ENCODE measurements at regions not wholly inside any gene's neighbourhood (a gene's known extent, or its start where the extent isn't known, plus 50 kb on each side); places are given as distances from the start of the nearest gene placed in this dataset.
A peak's percentile ranks its signal among the peaks of the same experiment; 100 is the strongest.

- no peak overlapping the region for H3K27ac ChIP-seq (ENCODE audit: low read depth in 1 of 3, low read length in 2 of 3)
- WGBS, 3 donors = 39 to 53% (median 42%) methylated on average over 3 of the region's 3 CpGs
- FAIRE-seq (no peak), DNase-seq (no peak)
- H3K27me3 ChIP-seq (ENCODE audit: control insufficient read depth in 3 of 3, insufficient read depth in 3 of 3, low read length in 3 of 3) = no peaks in the 10 kb centered on the region
- no peaks in the 10 kb centered on the region for H3K36me3 ChIP-seq (ENCODE audit: control insufficient read depth in 3 of 3, insufficient read depth in 2 of 3, low read depth in 1 of 3, low read length in 3 of 3)
- H3K9me3 ChIP-seq (ENCODE audit: control insufficient read depth in 2 of 2, insufficient read depth in 1 of 2, low read depth in 1 of 2, low read length in 1 of 2) = no peaks in the 10 kb centered on the region
- H3K4me1 ChIP-seq (ENCODE audit: control insufficient read depth in 3 of 3, insufficient read depth in 2 of 3, low read depth in 1 of 3, low read length in 2 of 3) = no peaks in the 10 kb centered on the region
- no peak overlapping the region for H3K4me3 ChIP-seq (ENCODE audit: low read depth in 1 of 3, low read length in 3 of 3)
These were observed 412.7 kb downstream of the LMO7 start for GRCh38 chr13:76048675-76049375.

GRCh38 chr13:76048131-76048530, 412.0 kb downstream of the LMO7 start:
- no peaks in the 10 kb centered on the region for H3K9me3 ChIP-seq (ENCODE audit: control insufficient read depth in 2 of 2, insufficient read depth in 1 of 2, low read depth in 1 of 2, low read length in 1 of 2)
- no peaks in the 10 kb centered on the region for H3K27me3 ChIP-seq (ENCODE audit: control insufficient read depth in 3 of 3, insufficient read depth in 3 of 3, low read length in 3 of 3)
- no peaks in the 10 kb centered on the region for H3K4me1 ChIP-seq (ENCODE audit: control insufficient read depth in 3 of 3, insufficient read depth in 2 of 3, low read depth in 1 of 3, low read length in 2 of 3)
- no peak overlapping the region for H3K27ac ChIP-seq (ENCODE audit: low read depth in 1 of 3, low read length in 2 of 3)
- DNase-seq (no peak), FAIRE-seq (no peak)
- 88 to 94% (median 89%) methylated on average over 3 of the region's 3 CpGs for WGBS, 3 donors
- no peaks in the 10 kb centered on the region for H3K36me3 ChIP-seq (ENCODE audit: control insufficient read depth in 3 of 3, insufficient read depth in 2 of 3, low read depth in 1 of 3, low read length in 3 of 3)
- no peak overlapping the region for H3K4me3 ChIP-seq (ENCODE audit: low read depth in 1 of 3, low read length in 3 of 3)

DNA sequence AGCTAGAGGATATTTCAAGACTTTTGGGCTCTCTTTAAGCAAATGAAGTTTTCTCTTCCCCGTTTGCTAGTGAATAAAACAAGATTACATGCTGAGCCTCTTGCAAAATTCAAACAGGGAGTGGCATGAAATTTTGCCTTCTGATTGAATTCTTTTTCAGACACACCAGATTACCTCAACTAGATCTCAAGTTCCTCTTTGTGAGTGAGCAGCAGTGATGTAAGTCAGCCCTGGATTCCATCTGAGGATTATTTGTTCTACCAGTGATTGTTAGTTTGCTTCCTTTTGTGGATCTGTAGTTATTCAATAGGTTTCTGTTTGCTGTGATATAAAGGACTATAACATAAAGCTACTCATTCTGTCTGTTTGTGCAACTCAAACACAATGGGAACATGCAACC, 407.7 kb downstream of the LMO7 start:
- no peak overlapping the region for H3K27ac ChIP-seq (ENCODE audit: low read depth in 1 of 3, low read length in 2 of 3)
- no peak overlapping the region for H3K4me3 ChIP-seq (ENCODE audit: low read depth in 1 of 3, low read length in 3 of 3)
- WGBS, 3 donors = 41 to 62% (median 58%) methylated on average over 1 of the region's 1 CpG
- no peaks in the 10 kb centered on the region for H3K9me3 ChIP-seq (ENCODE audit: control insufficient read depth in 2 of 2, insufficient read depth in 1 of 2, low read depth in 1 of 2, low read length in 1 of 2)
- FAIRE-seq (no peak), DNase-seq (no peak)
- H3K27me3 ChIP-seq (ENCODE audit: control insufficient read depth in 3 of 3, insufficient read depth in 3 of 3, low read length in 3 of 3) = no peaks in the 10 kb centered on the region
- no peaks in the 10 kb centered on the region for H3K4me1 ChIP-seq (ENCODE audit: control insufficient read depth in 3 of 3, insufficient read depth in 2 of 3, low read depth in 1 of 3, low read length in 2 of 3)
- no peaks in the 10 kb centered on the region for H3K36me3 ChIP-seq (ENCODE audit: control insufficient read depth in 3 of 3, insufficient read depth in 2 of 3, low read depth in 1 of 3, low read length in 3 of 3)

DNA sequence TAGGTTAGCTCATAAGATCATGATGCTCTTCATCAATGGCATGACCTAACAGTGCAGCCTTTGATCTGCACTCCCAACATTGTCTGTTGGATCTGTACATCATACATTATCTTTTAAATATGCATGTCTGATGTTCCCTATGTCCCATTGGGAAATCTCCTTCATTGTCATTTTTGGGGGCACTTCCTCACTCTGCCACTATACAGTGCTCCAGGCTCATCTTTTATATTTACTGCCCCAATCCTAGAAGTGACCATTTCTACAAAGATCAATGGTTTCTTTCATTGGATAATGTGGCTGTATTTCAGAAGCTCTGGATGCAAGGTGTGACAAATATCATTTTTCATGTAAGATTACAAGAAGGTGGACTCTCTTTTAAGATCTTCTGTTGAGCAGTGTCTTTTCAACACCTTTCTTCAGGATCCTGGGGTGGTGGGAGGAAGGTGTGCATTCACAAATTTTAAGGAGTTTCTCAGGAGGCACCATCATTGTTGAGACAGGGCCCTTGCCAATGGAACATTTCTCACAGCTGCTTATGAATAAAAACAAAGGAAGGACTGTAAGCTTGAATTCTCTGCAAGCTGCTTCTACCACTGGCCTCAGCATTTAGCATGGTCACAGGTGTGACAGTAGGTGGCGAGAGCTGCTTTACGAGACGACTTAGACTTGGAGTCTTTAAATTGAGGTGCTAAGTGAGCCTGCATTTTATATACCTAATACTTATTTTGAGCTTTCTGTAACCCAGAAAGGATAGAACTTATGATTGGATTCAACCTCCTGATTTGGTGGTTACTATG, 403.0 kb downstream of the LMO7 start:
- H3K4me3 ChIP-seq (ENCODE audit: low read depth in 1 of 3, low read length in 3 of 3) = no peak overlapping the region
- H3K36me3 ChIP-seq (ENCODE audit: control insufficient read depth in 3 of 3, insufficient read depth in 2 of 3, low read depth in 1 of 3, low read length in 3 of 3) = no peaks in the 10 kb centered on the region
- no peak for FAIRE-seq
- DNase-seq = no peak
- H3K9me3 ChIP-seq (ENCODE audit: control insufficient read depth in 2 of 2, insufficient read depth in 1 of 2, low read depth in 1 of 2, low read length in 1 of 2) = no peaks in the 10 kb centered on the region
- no peaks in the 10 kb centered on the region for H3K4me1 ChIP-seq (ENCODE audit: control insufficient read depth in 3 of 3, insufficient read depth in 2 of 3, low read depth in 1 of 3, low read length in 2 of 3)
- 79 to 85% (median 85%) methylated on average over 3 of the region's 3 CpGs for WGBS, 3 donors
- H3K27ac ChIP-seq (ENCODE audit: low read depth in 1 of 3, low read length in 2 of 3) = no peak overlapping the region
- H3K27me3 ChIP-seq (ENCODE audit: control insufficient read depth in 3 of 3, insufficient read depth in 3 of 3, low read length in 3 of 3) = no peaks in the 10 kb centered on the region

DNA sequence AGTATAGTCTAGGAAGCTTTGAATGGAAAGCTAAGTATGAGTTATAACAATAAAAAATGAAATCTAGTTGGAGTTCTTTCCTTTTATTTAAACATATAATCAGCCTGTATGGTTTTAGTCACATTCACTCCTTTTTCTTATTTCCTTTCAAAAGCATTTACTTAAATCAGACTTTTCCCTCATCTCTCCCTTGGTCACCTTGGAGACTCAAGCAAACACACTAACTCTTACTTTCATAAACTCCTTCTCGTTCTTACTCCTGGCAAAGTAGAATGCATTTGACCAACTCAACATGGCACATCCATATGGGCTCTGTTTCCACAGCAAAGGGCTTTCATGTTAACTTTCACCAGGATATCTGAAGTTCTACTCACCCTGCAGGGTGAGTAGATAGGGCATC, 400.0 kb downstream of the LMO7 start:
- no peaks in the 10 kb centered on the region for H3K27me3 ChIP-seq (ENCODE audit: control insufficient read depth in 3 of 3, insufficient read depth in 3 of 3, low read length in 3 of 3)
- H3K4me1 ChIP-seq (ENCODE audit: control insufficient read depth in 3 of 3, insufficient read depth in 2 of 3, low read depth in 1 of 3, low read length in 2 of 3) = no peaks in the 10 kb centered on the region
- no peak overlapping the region for H3K4me3 ChIP-seq (ENCODE audit: low read depth in 1 of 3, low read length in 3 of 3)
- 28 to 60% (median 28%) methylated on average over 1 of the region's 1 CpG for WGBS, 3 donors
- DNase-seq (no peak), FAIRE-seq (no peak)
- H3K27ac ChIP-seq (ENCODE audit: low read depth in 1 of 3, low read length in 2 of 3) = peak overlapping the region in 1 of 3 donors; percentile 24
- no peaks in the 10 kb centered on the region for H3K36me3 ChIP-seq (ENCODE audit: control insufficient read depth in 3 of 3, insufficient read depth in 2 of 3, low read depth in 1 of 3, low read length in 3 of 3)
- H3K9me3 ChIP-seq (ENCODE audit: control insufficient read depth in 2 of 2, insufficient read depth in 1 of 2, low read depth in 1 of 2, low read length in 1 of 2) = no peaks in the 10 kb centered on the region

GRCh38 chr13:76035711-76036110, 399.6 kb downstream of the LMO7 start:
- Histone ChIP-seq H3K4me3 (ENCODE audit: low read depth in 1 of 3, low read length in 3 of 3) (no peak overlapping the region), H3K9me3 (ENCODE audit: control insufficient read depth in 2 of 2, insufficient read depth in 1 of 2, low read depth in 1 of 2, low read length in 1 of 2) (no peaks in the 10 kb centered on the region), H3K27me3 (ENCODE audit: control insufficient read depth in 3 of 3, insufficient read depth in 3 of 3, low read length in 3 of 3) (no peaks in the 10 kb centered on the region), H3K4me1 (ENCODE audit: control insufficient read depth in 3 of 3, insufficient read depth in 2 of 3, low read depth in 1 of 3, low read length in 2 of 3) (no peaks in the 10 kb centered on the region), H3K36me3 (ENCODE audit: control insufficient read depth in 3 of 3, insufficient read depth in 2 of 3, low read depth in 1 of 3, low read length in 3 of 3) (no peaks in the 10 kb centered on the region), H3K27ac (ENCODE audit: low read depth in 1 of 3, low read length in 2 of 3) (no peak overlapping the region)
- FAIRE-seq = no peak
- WGBS, 3 donors = 52 to 90% (median 83%) methylated on average over 1 of the region's 1 CpG
- DNase-seq = no peak

- FAIRE-seq (no peak), DNase-seq (no peak)
- Histone ChIP-seq H3K4me1 (ENCODE audit: control insufficient read depth in 3 of 3, insufficient read depth in 2 of 3, low read depth in 1 of 3, low read length in 2 of 3) (no peaks in the 10 kb centered on the region), H3K36me3 (ENCODE audit: control insufficient read depth in 3 of 3, insufficient read depth in 2 of 3, low read depth in 1 of 3, low read length in 3 of 3) (no peaks in the 10 kb centered on the region), H3K9me3 (ENCODE audit: control insufficient read depth in 2 of 2, insufficient read depth in 1 of 2, low read depth in 1 of 2, low read length in 1 of 2) (no peaks in the 10 kb centered on the region), H3K27me3 (ENCODE audit: control insufficient read depth in 3 of 3, insufficient read depth in 3 of 3, low read length in 3 of 3) (no peaks in the 10 kb centered on the region), H3K27ac (ENCODE audit: low read depth in 1 of 3, low read length in 2 of 3) (no peak overlapping the region), H3K4me3 (ENCODE audit: low read depth in 1 of 3, low read length in 3 of 3) (no peak overlapping the region)
These were observed 393.6 kb downstream of the LMO7 start for GRCh38 chr13:76029706-76030105.

- H3K4me3 ChIP-seq (ENCODE audit: low read depth in 1 of 3, low read length in 3 of 3) = no peak overlapping the region
- no peaks in the 10 kb centered on the region for H3K4me1 ChIP-seq (ENCODE audit: control insufficient read depth in 3 of 3, insufficient read depth in 2 of 3, low read depth in 1 of 3, low read length in 2 of 3)
- H3K9me3 ChIP-seq (ENCODE audit: control insufficient read depth in 2 of 2, insufficient read depth in 1 of 2, low read depth in 1 of 2, low read length in 1 of 2) = peaks cover 0 to under 1% of the 10 kb centered on the region in 2 donors
- no peak overlapping the region for H3K27ac ChIP-seq (ENCODE audit: low read depth in 1 of 3, low read length in 2 of 3)
- no peak for DNase-seq
- no peaks in the 10 kb centered on the region for H3K36me3 ChIP-seq (ENCODE audit: control insufficient read depth in 3 of 3, insufficient read depth in 2 of 3, low read depth in 1 of 3, low read length in 3 of 3)
- H3K27me3 ChIP-seq (ENCODE audit: control insufficient read depth in 3 of 3, insufficient read depth in 3 of 3, low read length in 3 of 3) = no peaks in the 10 kb centered on the region
- WGBS, 3 donors = 60 to 74% (median 68%) methylated on average over 2 of the region's 2 CpGs
- no peak for FAIRE-seq
These were observed 393.0 kb downstream of the LMO7 start for GRCh38 chr13:76029088-76029487.

Measured in small intestine (tissue), 7 donors.